ENCODE measurements at regions not wholly inside any gene's neighbourhood (a gene's known extent, or its start where the extent isn't known, plus 50 kb on each side); places are given as distances from the start of the nearest gene placed in this dataset.
"Not testable (repeated sequence)": the region's sequence is repeated elsewhere in the genome, so short reads cannot be mapped to it uniquely, and the experiment has no call there.

- Histone ChIP-seq H3K4me2 (ENCODE audit: low read length) (peak overlapping the region; percentile 4), H3K36me3 (ENCODE audit: insufficient read depth, low read length) (peaks cover 14% of the 10 kb centered on the region), H3K4me1 (ENCODE audit: control insufficient read depth, insufficient read depth, low read length) (peaks cover 12% of the 10 kb centered on the region)
- H3K27me3 ChIP-seq (ENCODE audit: control insufficient read depth, insufficient read depth, low read length); H3K9me3 ChIP-seq (replicated peaks; ENCODE audit: low read length); H3K4me3 ChIP-seq (ENCODE audit: low read length); H3K9ac ChIP-seq (ENCODE audit: low read depth, low read length): not testable (repeated sequence)
Observed at GRCh38 chr9:41042111-41042510, 86.4 kb downstream of the FOXD4L6 start.

- not testable (repeated sequence) for H3K4me3 ChIP-seq (ENCODE audit: low read length); H3K9me3 ChIP-seq (replicated peaks; ENCODE audit: low read length); H3K27me3 ChIP-seq (ENCODE audit: control insufficient read depth, insufficient read depth, low read length); H3K9ac ChIP-seq (ENCODE audit: low read depth, low read length); H3K4me2 ChIP-seq (ENCODE audit: low read length)
- peaks cover 14% of the 10 kb centered on the region for H3K36me3 ChIP-seq (ENCODE audit: insufficient read depth, low read length)
- peaks cover 12% of the 10 kb centered on the region for H3K4me1 ChIP-seq (ENCODE audit: control insufficient read depth, insufficient read depth, low read length)
Observed at GRCh38 chr9:41040705-41041342, 87.7 kb downstream of the FOXD4L6 start.

- not testable (repeated sequence) for H3K36me3 ChIP-seq (ENCODE audit: insufficient read depth, low read length); H3K4me3 ChIP-seq (ENCODE audit: low read length); H3K27me3 ChIP-seq (ENCODE audit: control insufficient read depth, insufficient read depth, low read length); H3K9me3 ChIP-seq (replicated peaks; ENCODE audit: low read length)
- H3K9ac ChIP-seq (ENCODE audit: low read depth, low read length): peak overlapping the region; percentile 28
- H3K4me2 ChIP-seq (ENCODE audit: low read length): peak overlapping the region; percentile 46
- H3K4me1 ChIP-seq (ENCODE audit: control insufficient read depth, insufficient read depth, low read length): peaks cover 17% of the 10 kb centered on the region
Observed at GRCh38 chr9:41035276-41035675, 93.2 kb downstream of the FOXD4L6 start.

- not testable (repeated sequence) for H3K36me3 ChIP-seq (ENCODE audit: insufficient read depth, low read length); H3K4me3 ChIP-seq (ENCODE audit: low read length); H3K9me3 ChIP-seq (replicated peaks; ENCODE audit: low read length); H3K27me3 ChIP-seq (ENCODE audit: control insufficient read depth, insufficient read depth, low read length)
- peak overlapping the region; percentile 28 for H3K9ac ChIP-seq (ENCODE audit: low read depth, low read length)
- peaks cover 17% of the 10 kb centered on the region for H3K4me1 ChIP-seq (ENCODE audit: control insufficient read depth, insufficient read depth, low read length)
- peak overlapping the region; percentile 46 for H3K4me2 ChIP-seq (ENCODE audit: low read length)
Observed at GRCh38 chr9:41034699-41035197, 93.7 kb downstream of the FOXD4L6 start.

GRCh38 chr9:41033877-41034276 lies 94.6 kb downstream of the FOXD4L6 start:
- H3K4me2 ChIP-seq (ENCODE audit: low read length); H3K36me3 ChIP-seq (ENCODE audit: insufficient read depth, low read length); H3K4me3 ChIP-seq (ENCODE audit: low read length); H3K27me3 ChIP-seq (ENCODE audit: control insufficient read depth, insufficient read depth, low read length); H3K9ac ChIP-seq (ENCODE audit: low read depth, low read length); H3K9me3 ChIP-seq (replicated peaks; ENCODE audit: low read length): not testable (repeated sequence)
- H3K4me1 ChIP-seq (ENCODE audit: control insufficient read depth, insufficient read depth, low read length): peaks cover 17% of the 10 kb centered on the region

GRCh38 chr9:41033360-41033759 lies 95.1 kb downstream of the FOXD4L6 start:
- H3K9ac ChIP-seq (ENCODE audit: low read depth, low read length); H3K27me3 ChIP-seq (ENCODE audit: control insufficient read depth, insufficient read depth, low read length); H3K4me3 ChIP-seq (ENCODE audit: low read length); H3K36me3 ChIP-seq (ENCODE audit: insufficient read depth, low read length); H3K9me3 ChIP-seq (replicated peaks; ENCODE audit: low read length); H3K4me2 ChIP-seq (ENCODE audit: low read length): not testable (repeated sequence)
- H3K4me1 ChIP-seq (ENCODE audit: control insufficient read depth, insufficient read depth, low read length): peaks cover 17% of the 10 kb centered on the region

GRCh38 chr9:41026912-41027676 lies 101.4 kb downstream of the FOXD4L6 start:
- not testable (repeated sequence) for H3K9ac ChIP-seq (ENCODE audit: low read depth, low read length)

GRCh38 chr9:41022365-41022764 lies 106.1 kb downstream of the FOXD4L6 start:
- H3K36me3 ChIP-seq (ENCODE audit: insufficient read depth, low read length); H3K4me3 ChIP-seq (ENCODE audit: low read length); H3K4me2 ChIP-seq (ENCODE audit: low read length); H3K27me3 ChIP-seq (ENCODE audit: control insufficient read depth, insufficient read depth, low read length); H3K9ac ChIP-seq (ENCODE audit: low read depth, low read length); H3K9me3 ChIP-seq (replicated peaks; ENCODE audit: low read length); H3K4me1 ChIP-seq (ENCODE audit: control insufficient read depth, insufficient read depth, low read length): not testable (repeated sequence)

More at GRCh38 chr9:41026912-41027676, 101.4 kb downstream of the FOXD4L6 start:
- H3K4me2 ChIP-seq (ENCODE audit: low read length); H3K27me3 ChIP-seq (ENCODE audit: control insufficient read depth, insufficient read depth, low read length); H3K4me3 ChIP-seq (ENCODE audit: low read length); H3K9me3 ChIP-seq (replicated peaks; ENCODE audit: low read length); H3K36me3 ChIP-seq (ENCODE audit: insufficient read depth, low read length); H3K4me1 ChIP-seq (ENCODE audit: control insufficient read depth, insufficient read depth, low read length): not testable (repeated sequence)

GRCh38 chr9:41019858-41020562 lies 108.5 kb downstream of the FOXD4L6 start:
- H3K4me3 ChIP-seq (ENCODE audit: low read length); H3K4me1 ChIP-seq (ENCODE audit: control insufficient read depth, insufficient read depth, low read length); H3K9me3 ChIP-seq (replicated peaks; ENCODE audit: low read length); H3K9ac ChIP-seq (ENCODE audit: low read depth, low read length); H3K36me3 ChIP-seq (ENCODE audit: insufficient read depth, low read length); H3K4me2 ChIP-seq (ENCODE audit: low read length); H3K27me3 ChIP-seq (ENCODE audit: control insufficient read depth, insufficient read depth, low read length): not testable (repeated sequence)

GRCh38 chr9:41018948-41019347 lies 109.5 kb downstream of the FOXD4L6 start:
- H3K36me3 ChIP-seq (ENCODE audit: insufficient read depth, low read length); H3K9ac ChIP-seq (ENCODE audit: low read depth, low read length); H3K4me2 ChIP-seq (ENCODE audit: low read length); H3K27me3 ChIP-seq (ENCODE audit: control insufficient read depth, insufficient read depth, low read length); H3K9me3 ChIP-seq (replicated peaks; ENCODE audit: low read length); H3K4me3 ChIP-seq (ENCODE audit: low read length); H3K4me1 ChIP-seq (ENCODE audit: control insufficient read depth, insufficient read depth, low read length): not testable (repeated sequence)

GRCh38 chr9:41016699-41017098 lies 111.8 kb downstream of the FOXD4L6 start:
- not testable (repeated sequence) for H3K4me3 ChIP-seq (ENCODE audit: low read length); H3K9me3 ChIP-seq (replicated peaks; ENCODE audit: low read length); H3K4me1 ChIP-seq (ENCODE audit: control insufficient read depth, insufficient read depth, low read length); H3K4me2 ChIP-seq (ENCODE audit: low read length); H3K27me3 ChIP-seq (ENCODE audit: control insufficient read depth, insufficient read depth, low read length); H3K9ac ChIP-seq (ENCODE audit: low read depth, low read length); H3K36me3 ChIP-seq (ENCODE audit: insufficient read depth, low read length)
